NCI-H1048 (cell line): ENCODE measurements at regions not wholly inside any gene's neighbourhood (a gene's known extent, or its start where the extent isn't known, plus 50 kb on each side); places are given as distances from the start of the nearest gene placed in this dataset.
"Not testable (repeated sequence)": the region's sequence is repeated elsewhere in the genome, so short reads cannot be mapped to it uniquely, and the experiment has no call there.

Experiments used
- DNase-seq: peaks from one replicate; lab custom pipeline; 2025; lab: John Stamatoyannopoulos, UW

DNA sequence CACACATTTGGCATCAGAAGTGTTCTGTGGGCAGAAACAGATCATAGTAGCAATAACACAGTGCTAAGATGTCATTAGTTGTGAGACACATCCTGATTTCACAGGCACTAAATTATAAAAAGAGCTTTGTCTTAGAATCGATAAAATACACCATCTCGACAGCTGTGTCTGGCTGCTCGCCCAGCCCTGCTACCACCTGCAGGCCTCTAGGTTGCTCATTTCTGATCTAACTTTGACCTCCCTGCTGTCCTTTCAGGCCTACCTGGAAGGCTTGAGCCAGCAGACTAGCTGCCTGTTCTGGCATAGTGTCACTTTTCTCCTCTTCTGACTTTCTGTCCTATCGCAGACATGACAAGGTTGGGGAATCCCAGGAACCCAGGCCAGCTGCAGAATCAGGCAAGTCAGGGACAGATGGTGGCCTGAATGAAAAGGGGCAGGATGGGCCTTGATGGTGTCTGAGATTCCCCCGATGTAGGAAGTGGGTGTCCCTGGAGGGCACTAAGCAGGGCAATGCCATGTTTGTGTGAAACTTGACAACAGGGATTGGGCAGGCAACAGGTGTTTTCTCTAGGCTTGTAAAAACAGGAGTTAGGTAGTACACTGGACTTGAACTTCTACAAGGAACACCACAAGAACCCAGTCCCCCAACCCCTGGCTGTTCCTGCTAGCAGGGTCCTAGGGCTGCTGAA is 66.6 kb upstream of the RHOU start:
- DNase-seq = no peak

GRCh38 chr1:228669242-228669585 is 66.1 kb upstream of the RHOU start:
- DNase-seq = no peak

- not testable (repeated sequence) for DNase-seq
These were observed 54.2 kb upstream of the RHOU start for GRCh38 chr1:228681076-228681565.

- no peak for DNase-seq
These were observed 51.9 kb upstream of the RHOU start for GRCh38 chr1:228683428-228683827.

GRCh38 chr1:228684607-228685006 is 50.7 kb upstream of the RHOU start:
- no peak for DNase-seq

- DNase-seq = no peak
These were observed 50.1 kb upstream of the RHOU start for GRCh38 chr1:228685081-228685660.
